Endodermal cell (in vitro differentiated cells): ENCODE measurements at regions not wholly inside any gene's neighbourhood (a gene's known extent, or its start where the extent isn't known, plus 50 kb on each side); places are given as distances from the start of the nearest gene placed in this dataset.

Experiments
- DNase-seq: peaks from one replicate; pipeline ENCODE4 v3.0.0-alpha.2; 2017
- H3K27ac ChIP-seq: 2 replicates; pipeline ENCODE4 v1.5.1; 2013; ENCODE audit warnings: mild to moderate bottlenecking, low read depth, low read length, moderate library complexity
- H3K27me3 ChIP-seq: 2 replicates; pipeline ENCODE4 v1.6.1; 2013; ENCODE audit warnings: mild to moderate bottlenecking, low read length, moderate library complexity; ENCODE audit not compliant: insufficient read depth, control insufficient read depth, poor library complexity, severe bottlenecking
- H3K36me3 ChIP-seq: 2 replicates; pipeline ENCODE4 v1.7.0; 2013; ENCODE audit warnings: mild to moderate bottlenecking, low read length, moderate library complexity; ENCODE audit not compliant: control insufficient read depth, insufficient read depth
- H3K4me1 ChIP-seq: one replicate; pipeline ENCODE4 v1.7.0; 2013; ENCODE audit warnings: low read length; ENCODE audit not compliant: control insufficient read depth, insufficient read depth
- H3K4me3 ChIP-seq: 2 replicates; pipeline ENCODE4 v1.5.1; 2013; ENCODE audit warnings: mild to moderate bottlenecking, low read length, moderate library complexity
- H3K9ac ChIP-seq: 2 replicates; pipeline ENCODE4 v1.6.1; 2013; ENCODE audit warnings: mild to moderate bottlenecking, low read length, moderate library complexity; ENCODE audit not compliant: poor library complexity, severe bottlenecking; ENCODE audit errors: extremely low read depth
- H3K9me3 ChIP-seq: 2 replicates; pipeline ENCODE4 v1.6.1; 2013; ENCODE audit warnings: mild to moderate bottlenecking, low read length, moderate library complexity; ENCODE audit not compliant: control insufficient read depth
- H3K27ac Mint-ChIP-seq: 2 replicates; pipeline ENCODE4 v1.8.0; 2020; ENCODE audit warnings: mixed read lengths
- H3K27me3 Mint-ChIP-seq: 2 replicates; pipeline ENCODE4 v1.8.0; 2021; ENCODE audit warnings: mild to moderate bottlenecking, mixed read lengths; ENCODE audit not compliant: insufficient read depth
- H3K36me3 Mint-ChIP-seq: 2 replicates; pipeline ENCODE4 v1.8.0; 2020; ENCODE audit warnings: low read depth, mixed read lengths
- H3K4me1 Mint-ChIP-seq: 2 replicates; pipeline ENCODE4 v1.8.0; 2020; ENCODE audit warnings: mixed read lengths
- H3K4me3 Mint-ChIP-seq: 2 replicates; pipeline ENCODE4 v1.8.0; 2020; ENCODE audit warnings: mild to moderate bottlenecking, moderate library complexity, mixed read lengths
- H3K9me3 Mint-ChIP-seq: 2 replicates; pipeline ENCODE4 v1.8.0; 2020; ENCODE audit warnings: mild to moderate bottlenecking, mixed read lengths
- WGBS, 2 experiments: methylation state at CpG; one replicate each; pipeline versions ENCODE4 v1.1.5 to v1.1.7; 2013; ENCODE audit warnings: missing lambda C conversion rate in 2 of 2, mixed read lengths in 1 of 2; ENCODE audit not compliant: insufficient coverage in 1 of 2, insufficient read length in 1 of 2; 5-methylcytosine and 5-hydroxymethylcytosine counted together
- TF ChIP-seq, protein P1 (sequence below): fragments of 200-600 bp; sonication (generic); conservative IDR thresholded peaks from 2 replicates; pipeline ENCODE4 v1.5.0; 2021; ENCODE audit warnings: antibody characterized with exemption, mild to moderate bottlenecking

DNA sequence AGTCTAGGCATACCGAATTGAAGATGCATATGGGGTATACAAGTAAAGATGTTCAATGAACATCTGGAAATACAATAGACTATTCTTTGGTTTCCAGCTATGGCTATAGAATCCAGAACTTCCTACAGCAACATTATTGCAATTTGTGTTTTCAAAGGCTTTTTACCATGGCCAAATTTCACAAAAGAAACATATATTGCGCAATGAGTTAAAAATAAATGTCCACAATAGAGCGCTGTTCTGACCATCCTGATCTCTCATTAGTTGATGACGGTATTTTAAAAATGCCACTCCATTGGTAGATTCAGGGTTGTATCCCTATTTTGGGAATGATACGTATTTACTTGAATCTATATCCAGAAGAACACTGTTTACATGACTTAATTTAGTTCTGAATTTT, 139.2 kb downstream of the LINC00632 start:
- Histone ChIP-seq H3K9me3 (no peaks in the 10 kb centered on the region), H3K36me3 (no peaks in the 10 kb centered on the region), H3K9ac (no peak overlapping the region), H3K27me3 (no peaks in the 10 kb centered on the region), H3K4me3 (no peak overlapping the region), H3K27ac (no peak overlapping the region), H3K4me1 (no peaks in the 10 kb centered on the region)
- 91 to 100% methylated on average over 2 to 4 of the region's 5 CpGs for WGBS, 2 experiments
- no peak overlapping the region for H3K4me3 Mint-ChIP-seq
- DNase-seq, result no peak
- H3K36me3 Mint-ChIP-seq, result no peaks in the 10 kb centered on the region
- no peaks in the 10 kb centered on the region for H3K4me1 Mint-ChIP-seq
- peaks cover 17% of the 10 kb centered on the region for H3K9me3 Mint-ChIP-seq
- no peak overlapping the region for H3K27ac Mint-ChIP-seq
- H3K27me3 Mint-ChIP-seq, result no peaks in the 10 kb centered on the region
- TF ChIP-seq, protein P1, sequence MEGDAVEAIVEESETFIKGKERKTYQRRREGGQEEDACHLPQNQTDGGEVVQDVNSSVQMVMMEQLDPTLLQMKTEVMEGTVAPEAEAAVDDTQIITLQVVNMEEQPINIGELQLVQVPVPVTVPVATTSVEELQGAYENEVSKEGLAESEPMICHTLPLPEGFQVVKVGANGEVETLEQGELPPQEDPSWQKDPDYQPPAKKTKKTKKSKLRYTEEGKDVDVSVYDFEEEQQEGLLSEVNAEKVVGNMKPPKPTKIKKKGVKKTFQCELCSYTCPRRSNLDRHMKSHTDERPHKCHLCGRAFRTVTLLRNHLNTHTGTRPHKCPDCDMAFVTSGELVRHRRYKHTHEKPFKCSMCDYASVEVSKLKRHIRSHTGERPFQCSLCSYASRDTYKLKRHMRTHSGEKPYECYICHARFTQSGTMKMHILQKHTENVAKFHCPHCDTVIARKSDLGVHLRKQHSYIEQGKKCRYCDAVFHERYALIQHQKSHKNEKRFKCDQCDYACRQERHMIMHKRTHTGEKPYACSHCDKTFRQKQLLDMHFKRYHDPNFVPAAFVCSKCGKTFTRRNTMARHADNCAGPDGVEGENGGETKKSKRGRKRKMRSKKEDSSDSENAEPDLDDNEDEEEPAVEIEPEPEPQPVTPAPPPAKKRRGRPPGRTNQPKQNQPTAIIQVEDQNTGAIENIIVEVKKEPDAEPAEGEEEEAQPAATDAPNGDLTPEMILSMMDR, result no peak

DNA sequence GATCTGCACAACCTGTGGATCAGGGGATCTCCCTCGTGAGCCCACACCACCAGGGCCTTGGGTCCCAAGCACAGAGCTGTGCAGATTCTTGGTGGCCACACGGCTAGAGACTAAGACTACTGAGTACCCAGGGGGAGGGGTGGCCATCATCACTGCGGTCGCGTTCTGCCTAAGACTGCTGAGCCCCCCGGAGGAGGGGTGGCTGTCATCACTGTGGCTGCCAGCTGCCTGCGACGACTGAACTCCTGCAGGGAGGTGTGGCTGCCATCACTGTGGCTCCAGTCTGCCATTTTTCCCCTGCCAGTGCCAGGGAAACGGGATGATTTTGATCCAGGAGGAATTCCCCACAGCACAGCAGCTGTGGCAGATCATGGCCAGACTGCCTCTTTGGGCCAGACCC, 141.7 kb upstream of the SPANXB1 start:
- no peak overlapping the region for H3K4me3 Mint-ChIP-seq
- WGBS, 2 experiments, result 95 to 100% methylated on average over 1 to 9 of the region's 9 CpGs
- H3K27ac Mint-ChIP-seq, result no peak overlapping the region

DNA sequence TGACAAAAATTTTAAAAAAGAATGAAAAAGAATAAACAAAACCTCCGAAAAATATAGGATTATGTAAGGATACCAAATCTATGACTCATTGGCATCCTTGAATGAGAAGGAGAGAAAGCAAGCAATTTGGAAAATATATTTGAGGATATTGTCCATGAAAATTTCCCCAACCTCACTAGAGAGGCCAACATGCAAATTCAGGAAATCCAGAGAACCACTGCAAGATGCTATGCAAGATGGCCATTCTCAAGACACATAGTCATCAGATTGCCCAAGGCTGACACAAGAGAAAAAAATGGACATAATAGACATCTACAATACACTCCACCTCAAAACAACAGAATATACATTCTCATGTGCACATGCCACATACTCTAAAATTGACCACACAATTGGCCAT, 135.9 kb upstream of the SPANXB1 start:
- no CpG with 5 or more reads among the region's 1 CpG for WGBS, 2 experiments
- TF ChIP-seq, protein P1, result no peak
- Histone ChIP-seq H3K27ac (no peak overlapping the region), H3K27me3 (no peaks in the 10 kb centered on the region), H3K9ac (no peak overlapping the region), H3K36me3 (no peaks in the 10 kb centered on the region), H3K4me1 (no peaks in the 10 kb centered on the region), H3K4me3 (no peak overlapping the region), H3K9me3 (no peaks in the 10 kb centered on the region)
- Mint-ChIP-seq H3K4me3 (no peak overlapping the region), H3K9me3 (peaks cover 62% of the 10 kb centered on the region), H3K4me1 (no peaks in the 10 kb centered on the region), H3K36me3 (no peaks in the 10 kb centered on the region), H3K27ac (no peak overlapping the region), H3K27me3 (peaks cover 4% of the 10 kb centered on the region)
- no peak for DNase-seq

More for the DNA sequence above, 141.7 kb upstream of the SPANXB1 start:
- Histone ChIP-seq H3K4me1 (no peaks in the 10 kb centered on the region), H3K9me3 (no peaks in the 10 kb centered on the region), H3K27ac (no peak overlapping the region), H3K9ac (no peak overlapping the region), H3K36me3 (no peaks in the 10 kb centered on the region), H3K4me3 (no peak overlapping the region), H3K27me3 (no peaks in the 10 kb centered on the region)
- Mint-ChIP-seq H3K4me1 (no peaks in the 10 kb centered on the region), H3K27me3 (peaks cover 4% of the 10 kb centered on the region), H3K36me3 (no peaks in the 10 kb centered on the region), H3K9me3 (peaks cover 62% of the 10 kb centered on the region)
- DNase-seq, result no peak
- TF ChIP-seq, protein P1, result no peak
